IMR-90 (cell line): ENCODE measurements at regions not wholly inside any gene's neighbourhood (a gene's known extent, or its start where the extent isn't known, plus 50 kb on each side); places are given as distances from the start of the nearest gene placed in this dataset.

Experiments
- ATAC-seq: fragments of 200-7000 bp; cut with Tn5 transposase; 2 replicates; pipeline ENCODE4 v1.9.1; 2020; ENCODE audit warnings: low read depth, mild to moderate bottlenecking, moderate library complexity
- BruUV-seq: library from RNA; stranded (reverse); fragments of 400-500 nt; replicated peaks from 2 replicates; lab custom pipeline; 2021; lab: Mats Ljungman, UMichigan
- CTCF ChIA-PET: fragments of 300-600 bp; formaldehyde crosslinking; extraction: SDS; loops from one replicate; lab custom pipeline; 2021; ENCODE audit warnings: antibody characterized with exemption; lab: Yijun Ruan, JAX
- POLR2A ChIA-PET: fragments of 300-600 bp; sonication (Branson Sonifier 250); formaldehyde crosslinking; loops from one replicate; lab custom pipeline; 2022; ENCODE audit warnings: antibody characterized with exemption; ENCODE audit not compliant: unreplicated experiment; lab: Charles Lee
- DNase-seq: peaks from one replicate; pipeline ENCODE4 v3.0.0; 2013
- H2AFZ ChIP-seq: replicated peaks from 2 replicates; pipeline ENCODE3; 2013; ENCODE audit warnings: low read length, mild to moderate bottlenecking; ENCODE audit not compliant: poor library complexity
- H2AK5ac ChIP-seq: 2 replicates; pipeline ENCODE4 v1.6.1; 2013; ENCODE audit warnings: low read depth, low read length, inconsistent platforms
- H2AK9ac ChIP-seq: replicated peaks from 2 replicates; pipeline ENCODE3; 2013; ENCODE audit warnings: mild to moderate bottlenecking, low read depth, low read length, moderate library complexity; ENCODE audit not compliant: poor library complexity
- H2BK120ac ChIP-seq: 2 replicates; pipeline ENCODE4 v1.6.1; 2013; ENCODE audit warnings: low read depth, low read length, inconsistent platforms
- H2BK15ac ChIP-seq: 3 replicates; pipeline ENCODE4 v1.6.1; 2013; ENCODE audit warnings: low read depth, low read length, inconsistent platforms
- H2BK20ac ChIP-seq: 2 replicates; pipeline ENCODE4 v1.6.1; 2013; ENCODE audit warnings: low read depth, mild to moderate bottlenecking, inconsistent platforms, low read length, moderate library complexity
- H2BK5ac ChIP-seq: 2 replicates; pipeline ENCODE4 v1.6.1; 2013; ENCODE audit warnings: mild to moderate bottlenecking, low read depth, low read length, inconsistent platforms; ENCODE audit not compliant: poor library complexity, severe bottlenecking
- H3K14ac ChIP-seq: replicated peaks from 2 replicates; pipeline ENCODE4 v1.6.1; 2013; ENCODE audit warnings: low read depth, low read length, inconsistent platforms
- H3K18ac ChIP-seq: 2 replicates; pipeline ENCODE4 v1.6.1; 2013; ENCODE audit warnings: low read depth, low read length, control low read depth
- H3K23ac ChIP-seq: 2 replicates; pipeline ENCODE4 v1.6.1; 2013; ENCODE audit warnings: low read depth, low read length, inconsistent platforms
- H3K27ac ChIP-seq: 2 replicates; pipeline ENCODE4 v1.5.1; 2013; ENCODE audit warnings: mild to moderate bottlenecking, control low read depth, low read length; ENCODE audit not compliant: insufficient read depth
- H3K27me3 ChIP-seq: 2 replicates; pipeline ENCODE4 v1.6.1; 2013; ENCODE audit warnings: low read length; ENCODE audit not compliant: control insufficient read depth, insufficient read depth
- H3K36me3 ChIP-seq: 2 replicates; pipeline ENCODE4 v1.6.1; 2013; ENCODE audit warnings: low read length, mixed read lengths; ENCODE audit not compliant: control insufficient read depth, insufficient read depth
- H3K4ac ChIP-seq: 2 replicates; pipeline ENCODE4 v1.6.1; 2013; ENCODE audit warnings: low read depth, low read length, inconsistent platforms
- H3K4me1 ChIP-seq: 2 replicates; pipeline ENCODE4 v1.6.1; 2013; ENCODE audit warnings: low read length, mixed read lengths; ENCODE audit not compliant: control insufficient read depth, insufficient read depth
- H3K4me2 ChIP-seq: 2 replicates; pipeline ENCODE4 v1.6.1; 2013; ENCODE audit warnings: low read depth, mild to moderate bottlenecking, control low read depth, low read length, moderate library complexity
- H3K4me3 ChIP-seq: 2 replicates; pipeline ENCODE4 v1.5.1; 2013; ENCODE audit warnings: low read depth, mild to moderate bottlenecking, control low read depth, low read length, moderate library complexity; ENCODE audit not compliant: insufficient read depth
- H3K56ac ChIP-seq: 2 replicates; pipeline ENCODE4 v1.6.1; 2013; ENCODE audit warnings: low read length, inconsistent platforms; ENCODE audit not compliant: insufficient read depth; ENCODE audit errors: extremely low read depth
- H3K79me1 ChIP-seq, 2 experiments: 2 replicates each; pipeline ENCODE4 v1.6.1; 2013; ENCODE audit warnings: low read length in 2 of 2, inconsistent platforms in 1 of 2, low read depth in 1 of 2
- H3K9ac ChIP-seq: 2 replicates; pipeline ENCODE4 v1.6.1; 2013; ENCODE audit warnings: low read depth, low read length, control low read depth
- H3K9me1 ChIP-seq: 2 replicates; pipeline ENCODE4 v1.6.1; 2013; ENCODE audit warnings: low read length, inconsistent platforms; ENCODE audit not compliant: insufficient read depth
- H3K9me3 ChIP-seq: 2 replicates; pipeline ENCODE4 v1.6.1; 2013; ENCODE audit warnings: low read length; ENCODE audit not compliant: control insufficient read depth, insufficient read depth
- H4K20me1 ChIP-seq: 2 replicates; pipeline ENCODE4 v1.6.1; 2013; ENCODE audit warnings: low read length, inconsistent platforms; ENCODE audit not compliant: insufficient read depth
- H4K5ac ChIP-seq: 2 replicates; pipeline ENCODE4 v1.6.1; 2013; ENCODE audit warnings: mild to moderate bottlenecking, low read depth, low read length, control low read depth
- H4K8ac ChIP-seq, 2 experiments: 2 replicates each; pipeline ENCODE4 v1.6.1; 2013; ENCODE audit warnings: low read depth in 2 of 2, low read length in 2 of 2, control low read depth in 1 of 2, inconsistent platforms in 1 of 2
- H4K91ac ChIP-seq: 2 replicates; pipeline ENCODE4 v1.6.1; 2013; ENCODE audit warnings: low read depth, low read length, inconsistent platforms; ENCODE audit not compliant: insufficient read depth
- BHLHE40 ChIP-seq: fragments of 150-350 bp; IDR thresholded peaks from 2 replicates; pipeline ENCODE4 v1.6.1; 2016; ENCODE audit warnings: mild to moderate bottlenecking, low read depth, low read length
- CEBPB ChIP-seq: IDR thresholded peaks from 2 replicates; pipeline ENCODE4 v1.6.1; 2012; ENCODE audit warnings: low read depth, low read length, improper control_type of control experiment
- CHD1 ChIP-seq: IDR thresholded peaks from 2 replicates; pipeline ENCODE4 v1.6.1; 2012; ENCODE audit warnings: low read depth, low read length, improper control_type of control experiment
- FOS ChIP-seq: fragments of 150-350 bp; IDR thresholded peaks from 2 replicates; pipeline ENCODE4 v1.6.1; 2016; ENCODE audit warnings: low read depth, low read length
- MAFK ChIP-seq: IDR thresholded peaks from 2 replicates; pipeline ENCODE4 v1.6.1; 2012; ENCODE audit warnings: low read depth, low read length, improper control_type of control experiment
- MAZ ChIP-seq: IDR thresholded peaks from 2 replicates; pipeline ENCODE4 v1.6.1; 2012; ENCODE audit warnings: low read depth, mild to moderate bottlenecking, low read length, improper control_type of control experiment, moderate library complexity, borderline replicate concordance
- MXI1 ChIP-seq: IDR thresholded peaks from 2 replicates; pipeline ENCODE4 v1.6.1; 2012; ENCODE audit warnings: low read depth, mild to moderate bottlenecking, low read length, moderate library complexity, borderline replicate concordance
- NFE2L2 ChIP-seq: fragments of 150-350 bp; IDR thresholded peaks from 2 replicates; pipeline ENCODE4 v1.6.1; 2016; ENCODE audit warnings: low read depth, mild to moderate bottlenecking, low read length
- POLR2A ChIP-seq: IDR thresholded peaks from 2 replicates; pipeline ENCODE4 v1.6.1; 2012; ENCODE audit warnings: mild to moderate bottlenecking, low read depth, low read length
- RAD21 ChIP-seq: IDR thresholded peaks from 2 replicates; pipeline ENCODE4 v1.6.1; 2012; ENCODE audit warnings: low read length, improper control_type of control experiment
- RCOR1 ChIP-seq: IDR thresholded peaks from 2 replicates; pipeline ENCODE4 v1.6.1; 2012; ENCODE audit warnings: mild to moderate bottlenecking, low read length, improper control_type of control experiment; ENCODE audit not compliant: insufficient replicate concordance
- RFX5 ChIP-seq: IDR thresholded peaks from 2 replicates; pipeline ENCODE4 v1.8.0; 2012; ENCODE audit warnings: low read depth, mild to moderate bottlenecking, low read length, moderate library complexity
- SMC3 ChIP-seq: fragments of 150-350 bp; IDR thresholded peaks from 2 replicates; pipeline ENCODE4 v1.6.1; 2016; ENCODE audit warnings: low read depth, mild to moderate bottlenecking, antibody characterized with exemption, low read length, moderate library complexity
- dilution Hi-C: fragments of 300-500 bp; cut with HindIII; formaldehyde crosslinking; loops from one replicate; pipeline ENCODE4 v1.14.3; 2018; ENCODE audit warnings: low sequenced_read_pairs; ENCODE audit not compliant: unreplicated experiment
- in situ Hi-C: fragments of 300-500 bp; cut with MboI; formaldehyde crosslinking; loops from 3 replicates; pipeline ENCODE4 v1.14.3; 2019; ENCODE audit warnings: low sequenced_read_pairs, inconsistent platforms, mixed read lengths
- intact Hi-C: fragments of 100-400 bp; cut with micrococcal nuclease; formaldehyde crosslinking; loops from 2 replicates; pipeline ENCODE4 v1.10.0; 2022
- TF ChIP-seq, protein P1 (sequence below): fragments of 150-350 bp; IDR thresholded peaks from 2 replicates; pipeline ENCODE4 v1.6.1; 2017; ENCODE audit warnings: mild to moderate bottlenecking, antibody characterized with exemption, low read length, low read depth
- TF ChIP-seq, protein P2 (sequence below): fragments of 150-350 bp; IDR thresholded peaks from 2 replicates; pipeline ENCODE4 v1.6.1; 2016; ENCODE audit warnings: low read depth, mild to moderate bottlenecking, low read length, moderate library complexity, borderline replicate concordance
- TF ChIP-seq, protein P3 (sequence below): conservative IDR thresholded peaks from 2 replicates; pipeline ENCODE4 v1.5.1; 2012; ENCODE audit warnings: mild to moderate bottlenecking, low read depth, low read length, improper control_type of control experiment

DNA sequence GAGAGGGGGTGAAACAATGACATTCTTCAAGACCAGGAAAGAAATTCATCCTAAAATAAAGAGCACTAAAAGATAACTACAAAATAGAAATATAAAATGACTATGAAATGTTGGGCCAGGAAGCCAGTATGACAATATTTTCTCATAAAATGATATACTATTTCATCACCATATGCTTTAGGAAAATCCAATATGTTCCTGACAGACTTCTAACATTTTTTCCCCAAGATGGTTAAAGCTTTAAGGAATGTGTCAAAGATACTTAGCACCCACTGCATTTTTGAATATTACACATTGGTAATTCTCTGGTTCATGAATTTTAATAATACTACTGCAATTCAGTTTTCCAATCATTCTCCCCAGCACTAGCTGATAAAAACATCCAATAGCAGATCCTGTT, 87.7 kb upstream of the PLEKHG7 start:
- CTCF ChIA-PET, result no interaction called here

More for the DNA sequence above, 87.7 kb upstream of the PLEKHG7 start:
- Histone ChIP-seq H3K36me3 (no peaks in the 10 kb centered on the region), H2AK5ac (no peak overlapping the region), H3K18ac (no peak overlapping the region), H3K23ac (no peak overlapping the region), H3K9me3 (no peaks in the 10 kb centered on the region), H2AFZ (no peak overlapping the region), H2BK15ac (no peak overlapping the region), H3K9me1 (no peaks in the 10 kb centered on the region), H2BK5ac (no peak overlapping the region), H3K4ac (no peak overlapping the region), H4K91ac (no peak overlapping the region), H3K56ac (no peak overlapping the region), H3K14ac (no peak overlapping the region), H3K27me3 (no peaks in the 10 kb centered on the region), H3K4me3 (no peak overlapping the region), H4K5ac (no peak overlapping the region), H4K20me1 (no peaks in the 10 kb centered on the region), H3K4me1 (no peaks in the 10 kb centered on the region), H3K27ac (no peak overlapping the region), H3K4me2 (no peak overlapping the region), H4K8ac (no peak overlapping the region), H2BK20ac (no peak overlapping the region), H3K79me1 (no peaks in the 10 kb centered on the region), H3K9ac (no peak overlapping the region), H2BK120ac (no peak overlapping the region), H2AK9ac (no peak overlapping the region)
- intact Hi-C loops, result no loop called here
- BruUV-seq, result no TSS peak
- TF ChIP-seq POLR2A, result no peak
- no peak for TF ChIP-seq RCOR1
- TF ChIP-seq FOS, result no peak
- TF ChIP-seq, protein P1, sequence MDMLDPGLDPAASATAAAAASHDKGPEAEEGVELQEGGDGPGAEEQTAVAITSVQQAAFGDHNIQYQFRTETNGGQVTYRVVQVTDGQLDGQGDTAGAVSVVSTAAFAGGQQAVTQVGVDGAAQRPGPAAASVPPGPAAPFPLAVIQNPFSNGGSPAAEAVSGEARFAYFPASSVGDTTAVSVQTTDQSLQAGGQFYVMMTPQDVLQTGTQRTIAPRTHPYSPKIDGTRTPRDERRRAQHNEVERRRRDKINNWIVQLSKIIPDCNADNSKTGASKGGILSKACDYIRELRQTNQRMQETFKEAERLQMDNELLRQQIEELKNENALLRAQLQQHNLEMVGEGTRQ, result no peak
- no peak for TF ChIP-seq RFX5
- no peak for TF ChIP-seq MAFK
- no peak for TF ChIP-seq MAZ
- no peak for TF ChIP-seq MXI1
- no peak for TF ChIP-seq RAD21
- no peak for TF ChIP-seq SMC3
- TF ChIP-seq NFE2L2, result no peak
- TF ChIP-seq, protein P2, sequence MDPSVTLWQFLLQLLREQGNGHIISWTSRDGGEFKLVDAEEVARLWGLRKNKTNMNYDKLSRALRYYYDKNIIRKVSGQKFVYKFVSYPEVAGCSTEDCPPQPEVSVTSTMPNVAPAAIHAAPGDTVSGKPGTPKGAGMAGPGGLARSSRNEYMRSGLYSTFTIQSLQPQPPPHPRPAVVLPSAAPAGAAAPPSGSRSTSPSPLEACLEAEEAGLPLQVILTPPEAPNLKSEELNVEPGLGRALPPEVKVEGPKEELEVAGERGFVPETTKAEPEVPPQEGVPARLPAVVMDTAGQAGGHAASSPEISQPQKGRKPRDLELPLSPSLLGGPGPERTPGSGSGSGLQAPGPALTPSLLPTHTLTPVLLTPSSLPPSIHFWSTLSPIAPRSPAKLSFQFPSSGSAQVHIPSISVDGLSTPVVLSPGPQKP, result no peak
- TF ChIP-seq CHD1, result no peak
- no peak for TF ChIP-seq BHLHE40
- TF ChIP-seq, protein P3, sequence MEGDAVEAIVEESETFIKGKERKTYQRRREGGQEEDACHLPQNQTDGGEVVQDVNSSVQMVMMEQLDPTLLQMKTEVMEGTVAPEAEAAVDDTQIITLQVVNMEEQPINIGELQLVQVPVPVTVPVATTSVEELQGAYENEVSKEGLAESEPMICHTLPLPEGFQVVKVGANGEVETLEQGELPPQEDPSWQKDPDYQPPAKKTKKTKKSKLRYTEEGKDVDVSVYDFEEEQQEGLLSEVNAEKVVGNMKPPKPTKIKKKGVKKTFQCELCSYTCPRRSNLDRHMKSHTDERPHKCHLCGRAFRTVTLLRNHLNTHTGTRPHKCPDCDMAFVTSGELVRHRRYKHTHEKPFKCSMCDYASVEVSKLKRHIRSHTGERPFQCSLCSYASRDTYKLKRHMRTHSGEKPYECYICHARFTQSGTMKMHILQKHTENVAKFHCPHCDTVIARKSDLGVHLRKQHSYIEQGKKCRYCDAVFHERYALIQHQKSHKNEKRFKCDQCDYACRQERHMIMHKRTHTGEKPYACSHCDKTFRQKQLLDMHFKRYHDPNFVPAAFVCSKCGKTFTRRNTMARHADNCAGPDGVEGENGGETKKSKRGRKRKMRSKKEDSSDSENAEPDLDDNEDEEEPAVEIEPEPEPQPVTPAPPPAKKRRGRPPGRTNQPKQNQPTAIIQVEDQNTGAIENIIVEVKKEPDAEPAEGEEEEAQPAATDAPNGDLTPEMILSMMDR, result no peak
- TF ChIP-seq CEBPB, result no peak
- ATAC-seq (no peak), DNase-seq (no peak)
- in situ Hi-C loops, result no loop called here
- dilution Hi-C loops, result no loop called here
- POLR2A ChIA-PET, result no interaction called here
